Glomerular visceral epithelial cell (primary cell): ENCODE measurements at regions not wholly inside any gene's neighbourhood (a gene's known extent, or its start where the extent isn't known, plus 50 kb on each side); places are given as distances from the start of the nearest gene placed in this dataset.
A peak's percentile ranks its signal among the peaks of the same experiment; 100 is the strongest.
"Not testable (repeated sequence)": the region's sequence is repeated elsewhere in the genome, so short reads cannot be mapped to it uniquely, and the experiment has no call there.

Experiments used
- DNase-seq: peaks from one replicate; pipeline ENCODE4 v3.0.0-alpha.2; 2016; ENCODE audit errors: extremely low spot score

DNA sequence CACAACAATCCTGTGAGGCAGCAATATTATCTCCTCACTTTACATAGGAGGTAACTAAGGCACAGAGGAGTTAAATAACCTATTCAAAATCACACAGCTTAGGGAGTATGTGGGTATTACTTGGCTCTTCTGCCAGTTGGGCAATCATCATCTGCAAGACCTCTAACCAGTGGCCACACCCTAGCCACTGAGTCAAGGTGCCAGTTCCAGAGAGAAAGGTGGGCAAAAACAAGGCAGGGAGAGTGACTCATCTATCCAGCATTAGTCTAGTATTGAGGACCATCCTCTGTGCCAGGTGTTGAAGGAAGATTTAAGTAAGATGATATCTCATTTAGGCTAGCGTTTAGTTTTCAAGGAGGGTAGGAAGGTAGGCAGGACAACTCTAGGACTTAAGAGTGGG is 113.9 kb upstream of the EOLA2 start:
- no peak for DNase-seq

DNA sequence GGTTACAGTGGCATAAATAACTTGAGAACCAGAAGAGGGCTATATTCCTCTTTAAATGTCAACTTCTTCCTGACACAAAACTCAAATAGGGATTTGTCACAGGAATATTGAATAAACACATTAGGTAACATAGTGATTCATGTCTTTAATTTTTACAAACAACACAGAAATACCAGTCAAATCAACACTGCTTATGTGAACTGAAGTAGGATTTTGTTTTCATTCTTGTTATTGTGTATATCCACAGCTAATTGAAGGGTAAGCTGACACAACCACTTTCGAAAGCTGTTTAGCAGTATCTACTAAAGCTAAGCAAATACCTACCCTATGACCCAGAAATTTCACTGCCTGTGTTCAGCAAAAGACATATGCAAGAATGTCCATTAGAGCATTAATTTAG is 120.4 kb upstream of the EOLA2 start:
- no peak for DNase-seq

DNA sequence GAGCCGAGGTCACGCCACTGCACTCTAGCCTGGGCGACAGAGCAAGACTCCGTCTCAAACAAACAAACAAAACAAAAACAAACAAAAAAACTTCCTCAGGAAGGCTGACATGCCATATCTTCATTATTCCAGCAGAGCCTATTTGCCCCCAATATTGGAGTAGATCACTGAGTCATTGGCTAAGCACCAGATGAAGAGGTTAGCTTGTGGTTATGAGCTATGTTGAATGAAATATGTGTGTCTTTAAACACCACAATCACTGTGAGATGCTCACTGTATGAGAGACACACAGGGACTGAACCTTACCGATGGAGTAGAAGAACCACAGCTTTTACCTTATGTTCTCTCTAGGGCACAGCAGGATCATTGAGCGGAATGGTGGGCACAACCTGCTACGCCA is 122.1 kb upstream of the EOLA2 start:
- peak; percentile 48 for DNase-seq

DNA sequence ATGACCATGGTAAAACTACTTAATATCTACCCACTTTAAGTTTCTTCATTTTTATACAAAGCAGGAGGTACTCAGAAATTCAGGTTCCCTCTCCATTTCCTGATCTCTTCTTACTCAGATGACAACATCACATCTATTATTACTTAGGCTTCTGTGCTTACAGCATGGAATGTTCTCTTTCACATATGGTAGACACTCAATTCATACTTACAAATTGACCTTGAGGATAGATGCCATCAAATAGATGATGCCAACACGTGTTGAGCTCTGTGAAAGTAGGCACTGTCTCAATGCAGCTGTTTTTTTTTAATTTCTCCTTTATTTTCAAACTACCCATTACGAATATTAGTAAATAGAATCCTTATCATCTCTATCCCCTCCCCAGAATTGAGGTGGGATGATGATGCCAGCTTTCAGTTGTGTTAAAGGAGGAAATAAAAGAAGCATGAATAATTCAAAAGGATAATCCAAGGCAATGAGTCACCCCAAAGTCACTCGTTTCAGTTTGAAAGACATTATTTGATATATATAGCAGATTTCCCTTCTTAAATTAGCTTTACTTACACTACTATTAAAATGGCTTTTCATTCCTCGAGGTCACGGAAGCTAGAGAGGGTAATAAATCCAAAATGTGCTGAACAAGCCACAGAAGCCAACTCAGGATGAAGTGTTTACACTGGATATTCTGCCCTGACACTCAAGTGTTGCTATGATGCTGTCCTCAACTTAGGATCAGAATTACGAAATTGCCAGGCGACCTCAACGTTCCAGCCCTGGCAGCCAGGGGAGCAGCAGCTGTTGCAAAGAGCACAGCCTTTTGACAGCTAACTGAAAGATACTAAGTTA is 124.2 kb upstream of the EOLA2 start:
- peak; percentile 53 for DNase-seq

DNA sequence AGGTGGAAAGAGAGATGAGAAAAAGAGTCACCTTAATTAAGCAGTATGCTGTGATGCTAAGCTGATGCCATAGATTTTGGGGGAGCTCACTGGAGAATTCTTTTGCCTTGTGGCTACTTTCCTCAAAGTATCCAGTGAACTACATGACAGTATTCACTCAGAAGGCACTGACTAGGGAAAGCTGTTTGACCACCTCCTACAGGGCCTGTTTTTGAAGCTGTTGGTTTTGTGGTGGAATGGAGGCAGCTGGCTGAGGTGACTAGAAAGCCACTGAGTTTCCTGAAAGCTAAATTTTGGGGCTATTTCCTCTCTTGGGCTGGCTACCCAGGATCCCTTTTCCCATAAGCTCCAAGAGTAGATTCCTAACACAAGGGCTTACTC is 124.8 kb upstream of the EOLA2 start:
- no peak for DNase-seq

DNA sequence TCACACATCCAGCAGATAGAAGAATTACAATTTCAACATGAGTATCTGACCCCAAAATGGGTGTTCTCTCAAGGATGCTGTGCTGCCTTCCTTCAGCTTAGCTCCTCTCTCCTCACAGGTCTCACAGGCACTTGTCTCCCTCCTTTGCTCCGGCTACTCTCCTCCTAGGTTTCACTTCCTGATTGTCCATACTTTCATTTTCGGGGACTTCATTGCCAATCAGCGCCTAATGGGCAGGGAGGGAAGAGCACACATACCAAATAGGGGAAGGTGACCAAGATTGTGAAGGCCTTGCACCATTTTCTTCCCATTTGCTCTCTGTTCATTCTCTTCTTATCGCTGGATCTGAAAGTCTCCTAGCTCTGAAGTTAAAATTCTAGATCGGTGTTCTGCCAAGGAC is 125.4 kb upstream of the EOLA2 start:
- no peak for DNase-seq

DNA sequence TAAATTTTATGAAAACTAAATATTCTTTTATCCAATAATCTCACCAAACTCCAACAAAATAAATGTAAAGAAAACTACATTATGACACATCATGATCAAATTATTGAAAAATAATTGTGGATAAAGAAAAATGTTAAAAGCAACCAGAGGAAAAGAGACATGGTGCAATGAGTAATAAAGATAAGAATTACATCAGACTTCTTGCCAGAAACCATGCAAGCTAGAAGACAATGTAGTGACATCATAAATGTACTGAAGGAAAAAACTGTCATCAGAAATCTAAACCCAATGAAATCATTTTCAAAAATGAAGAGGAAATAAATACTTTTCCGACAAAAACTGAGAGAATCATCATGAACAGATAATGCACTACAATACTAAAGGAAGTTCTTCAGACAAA is 135.9 kb upstream of the EOLA2 start:
- DNase-seq, result no peak

DNA sequence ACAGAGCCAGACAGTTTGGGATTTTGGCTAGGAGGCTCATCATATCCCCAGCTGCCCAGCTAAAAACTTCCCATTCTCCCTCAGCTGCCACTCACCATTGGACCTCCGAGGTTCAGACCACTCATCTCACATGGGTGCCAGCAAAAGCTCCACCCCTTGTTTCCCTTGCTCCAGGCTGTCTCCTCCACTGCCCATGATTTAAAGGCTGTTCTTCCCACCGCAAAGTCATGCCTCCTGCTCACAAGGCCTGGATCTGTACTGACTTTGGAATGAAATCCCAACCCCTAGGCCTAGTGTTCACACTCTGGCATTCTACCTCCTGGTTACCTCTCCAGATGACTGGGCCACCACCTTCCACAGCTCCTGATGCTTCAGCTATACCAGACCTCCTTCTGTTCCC is 142.2 kb upstream of the EOLA2 start:
- peak; percentile 36 for DNase-seq

DNA sequence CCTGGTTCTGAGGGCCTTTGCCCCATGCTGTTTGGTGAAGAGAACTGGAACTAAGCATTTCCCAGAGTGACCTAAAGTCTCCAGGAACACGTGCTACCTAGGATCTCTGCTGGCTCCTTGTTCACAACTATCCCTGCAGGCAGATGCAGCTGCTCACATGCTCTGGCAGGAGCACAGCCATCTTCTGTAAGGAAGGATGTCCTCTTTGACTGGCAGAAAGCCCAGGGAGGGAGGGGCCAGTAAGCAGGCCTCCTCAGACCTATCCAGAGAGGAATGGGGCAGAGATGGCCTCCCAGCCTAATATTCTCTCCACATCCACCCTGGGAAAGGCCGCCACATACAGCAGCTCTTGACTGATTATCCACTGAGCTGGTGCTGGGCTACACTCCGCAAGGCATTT is 142.8 kb upstream of the EOLA2 start:
- no peak for DNase-seq

DNA sequence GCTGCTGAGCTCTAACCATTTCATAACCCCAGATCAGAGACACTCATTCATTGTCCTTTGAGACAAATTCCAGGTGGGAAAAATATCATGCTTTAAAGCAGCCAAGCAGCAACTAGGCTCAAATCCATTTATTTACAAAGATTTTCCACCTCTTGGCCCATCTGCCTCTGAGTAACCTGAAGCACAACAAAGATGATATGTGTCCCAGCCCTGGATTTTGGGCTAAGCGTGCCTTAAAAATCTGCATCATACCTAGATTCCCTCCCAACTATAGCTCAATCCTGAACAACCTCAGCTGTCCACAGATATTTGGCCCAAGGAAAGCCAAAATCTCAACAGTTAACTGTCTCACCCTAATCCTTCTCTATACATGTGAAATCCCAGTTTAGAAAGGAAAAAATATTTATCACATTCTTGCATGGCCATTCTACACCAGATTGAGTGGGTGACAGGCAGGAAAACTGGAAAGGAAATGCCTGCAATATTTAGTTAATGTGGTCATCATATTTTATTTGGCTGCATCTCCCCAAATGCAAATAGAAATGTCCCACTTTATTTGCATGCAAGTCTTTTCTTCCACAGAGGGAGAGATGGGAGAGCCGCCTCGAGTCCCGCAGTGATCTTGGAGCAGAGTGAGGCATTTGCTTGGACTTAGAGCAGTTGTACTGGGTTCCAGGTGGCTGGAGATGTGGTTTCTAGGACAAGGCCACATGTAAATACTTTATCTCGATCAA is 146.4 kb upstream of the EOLA2 start:
- peak; percentile 71 for DNase-seq

DNA sequence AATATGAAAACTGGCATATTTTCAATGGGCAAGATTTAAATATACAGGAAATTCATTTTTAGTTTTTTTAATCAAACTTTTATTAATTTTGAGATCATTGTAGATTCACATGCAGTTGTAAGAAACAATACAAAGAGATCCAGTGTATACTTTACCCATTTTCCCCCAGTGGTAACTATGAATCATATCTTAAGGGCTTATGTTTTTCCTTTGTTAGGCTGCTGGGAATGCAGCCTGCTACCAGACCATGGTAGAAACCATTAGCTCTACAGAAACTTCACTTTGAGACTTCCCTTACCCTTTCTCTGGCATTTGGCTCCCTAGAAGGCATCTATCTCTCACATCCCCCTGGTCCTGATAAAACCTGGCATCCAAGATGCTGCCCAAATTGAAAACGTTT is 147.6 kb upstream of the EOLA2 start:
- DNase-seq, result no peak

DNA sequence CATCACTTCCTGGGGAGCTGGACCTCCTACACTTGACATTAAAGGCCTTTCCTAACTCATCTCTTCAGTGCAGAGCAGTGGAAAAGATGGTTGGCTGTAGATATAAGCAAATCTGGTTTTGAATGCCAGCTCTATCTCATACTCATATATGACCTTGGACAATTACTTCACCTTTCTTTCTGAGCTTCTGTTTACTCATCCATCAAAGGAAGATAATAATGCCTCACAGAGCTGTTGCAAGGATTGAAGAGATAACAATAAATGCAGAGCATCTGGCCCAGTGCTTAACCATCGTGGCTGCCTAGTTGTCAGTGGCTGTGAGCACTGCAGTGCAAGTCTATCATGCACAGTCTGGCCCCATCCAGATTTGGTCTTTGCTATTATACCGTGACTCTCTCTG is 148.1 kb upstream of the EOLA2 start:
- DNase-seq, result no peak

DNA sequence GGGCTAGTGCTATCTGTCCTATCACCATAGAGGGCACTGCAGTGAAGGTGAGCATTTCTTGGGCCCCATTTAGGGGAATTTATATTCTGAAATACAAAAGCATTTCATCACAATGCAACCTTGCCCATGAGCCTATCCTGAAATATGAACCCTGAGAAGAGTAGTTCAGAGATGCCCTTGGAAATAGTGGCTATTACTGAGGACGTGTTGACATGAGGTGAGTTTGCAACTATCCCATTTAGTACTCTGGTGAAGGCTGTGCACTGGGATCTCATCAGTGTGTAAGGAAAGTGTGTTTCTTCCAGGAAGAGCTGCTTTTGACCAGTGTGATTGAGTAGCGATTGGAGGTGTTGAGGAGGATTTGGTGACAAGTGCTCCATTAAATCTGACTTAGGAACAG is 149.3 kb upstream of the EOLA2 start:
- no peak for DNase-seq

DNA sequence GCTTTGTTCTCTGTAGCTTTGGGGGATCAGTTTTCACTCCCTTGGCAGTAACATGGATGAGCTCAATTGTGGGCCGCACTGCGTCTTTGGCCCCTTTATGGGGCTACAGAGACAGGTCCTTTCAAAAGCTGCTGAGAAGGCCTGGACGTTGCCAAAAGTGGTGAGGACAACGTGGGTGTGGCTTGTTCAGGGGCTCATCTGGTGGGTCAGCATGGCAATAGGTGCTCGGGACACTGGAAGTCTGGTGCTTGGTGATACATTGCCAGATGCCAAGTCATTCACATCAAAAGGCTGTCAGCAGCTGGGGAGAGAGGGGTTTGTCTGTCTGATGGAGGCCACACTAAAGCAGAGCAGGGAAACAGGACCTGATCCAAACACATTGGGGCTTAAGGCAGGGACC is 149.8 kb upstream of the EOLA2 start:
- no peak for DNase-seq

DNA sequence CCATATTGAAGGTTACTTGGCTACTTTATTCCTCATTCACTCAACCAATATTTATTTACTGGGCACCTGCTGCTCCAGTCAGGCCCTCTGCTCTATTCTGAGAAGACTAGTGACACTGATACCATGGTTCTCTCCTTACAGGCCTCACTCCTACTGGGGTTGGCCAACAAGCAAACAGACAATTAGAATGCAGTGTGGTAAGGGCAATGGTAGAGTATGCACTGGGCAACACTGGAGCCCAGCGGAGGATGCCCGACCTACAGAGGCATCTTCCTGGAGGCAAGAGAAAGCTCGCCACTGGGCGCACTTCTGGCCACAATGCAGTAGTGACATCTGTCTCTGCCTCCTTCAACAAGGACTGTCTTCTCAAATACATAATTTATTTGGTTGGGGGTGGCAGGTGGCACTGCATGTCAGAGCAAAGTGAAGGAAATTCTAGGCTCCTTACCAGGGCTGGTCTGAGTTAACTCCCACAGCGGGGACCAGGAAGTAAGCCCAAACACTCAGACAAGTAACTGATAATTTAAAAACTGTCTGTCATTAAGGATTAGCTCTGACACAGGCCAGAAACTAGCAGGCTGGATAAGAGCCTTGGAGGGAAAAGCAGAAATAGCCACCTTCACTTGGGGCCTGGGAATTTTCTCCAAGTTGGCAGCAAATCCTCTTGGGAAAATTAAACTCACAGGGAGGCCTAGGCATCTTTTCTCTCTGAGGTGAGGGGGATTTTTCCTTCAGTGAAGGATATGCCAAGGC is 150.7 kb upstream of the EOLA2 start:
- DNase-seq, result no peak

DNA sequence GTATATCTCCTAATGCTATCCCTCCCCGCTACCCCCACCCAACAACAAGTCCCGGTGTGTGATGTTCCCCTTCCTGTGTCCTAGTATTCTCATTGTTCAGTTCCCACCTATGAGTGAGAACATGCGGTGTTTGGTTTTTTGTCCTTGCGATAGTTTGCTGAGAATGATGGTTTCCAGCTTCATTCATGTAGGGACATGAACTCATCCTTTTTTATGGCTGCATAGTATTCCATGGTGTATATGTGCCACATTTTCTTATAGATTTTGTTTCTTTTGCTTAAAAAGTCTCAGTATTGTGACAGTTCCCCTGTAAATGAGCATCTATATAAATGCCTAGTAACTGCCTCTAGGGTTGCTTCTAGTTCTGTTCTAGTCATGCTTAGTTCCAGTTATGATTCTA is 153.0 kb upstream of the EOLA2 start:
- not testable (repeated sequence) for DNase-seq

DNA sequence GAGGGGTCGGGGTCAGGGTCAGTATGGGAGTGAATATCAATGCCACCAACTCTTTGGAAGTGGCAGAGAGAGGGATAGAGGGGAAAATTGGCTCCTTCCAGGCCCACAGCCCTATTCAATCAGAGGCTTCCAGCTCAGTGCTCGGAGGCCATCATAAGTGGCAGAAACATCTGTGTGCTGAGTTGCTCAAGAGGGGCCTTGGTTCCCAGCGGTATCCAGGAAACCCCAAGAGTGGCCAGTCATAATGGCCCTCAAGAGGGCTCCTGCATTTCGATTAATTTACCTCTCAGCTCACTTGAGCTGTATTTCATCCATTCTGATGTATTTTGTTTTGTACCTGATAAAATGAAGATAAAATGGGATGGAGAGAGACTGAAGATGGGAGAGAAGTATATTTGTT is 154.3 kb upstream of the EOLA2 start:
- DNase-seq, result no peak

DNA sequence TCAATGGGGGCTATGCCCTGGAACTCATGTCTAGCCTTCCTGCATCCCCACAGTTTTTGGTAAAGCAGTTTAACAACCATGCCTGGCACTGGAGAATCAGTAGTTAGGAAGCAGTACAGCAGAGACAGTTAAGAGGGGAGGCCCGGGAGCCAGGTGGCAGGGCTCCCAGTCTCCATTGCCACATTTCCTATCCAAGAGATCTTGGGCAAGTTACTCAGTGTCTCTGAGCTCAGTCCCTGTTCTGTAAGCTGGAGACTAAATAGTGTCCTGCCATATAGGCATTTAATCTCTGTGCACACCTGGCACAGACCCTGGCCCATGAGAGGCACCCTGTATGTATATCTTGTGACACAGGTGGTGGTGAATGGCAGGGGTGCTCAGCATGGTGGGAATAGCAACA is 156.1 kb upstream of the EOLA2 start:
- no peak for DNase-seq

DNA sequence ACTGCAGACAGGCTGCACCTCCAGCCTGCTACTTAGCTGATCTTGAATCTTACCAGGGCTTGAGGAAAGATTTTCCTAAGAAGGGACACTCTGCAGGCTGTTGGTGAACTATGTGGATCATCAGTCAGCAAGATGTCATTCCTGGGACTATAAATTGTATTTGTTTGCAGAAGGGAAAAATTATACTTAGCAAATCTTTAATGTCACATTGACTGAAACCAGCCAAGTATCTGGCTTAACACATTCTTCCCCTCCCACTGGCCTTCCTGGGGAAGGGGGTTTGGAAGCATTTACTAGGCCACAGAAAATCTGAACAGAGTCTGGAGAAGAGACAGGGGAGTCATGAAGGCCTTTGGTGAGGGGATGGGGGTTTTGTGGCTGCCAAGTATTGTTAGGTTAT is 156.7 kb upstream of the EOLA2 start:
- DNase-seq, result no peak

DNA sequence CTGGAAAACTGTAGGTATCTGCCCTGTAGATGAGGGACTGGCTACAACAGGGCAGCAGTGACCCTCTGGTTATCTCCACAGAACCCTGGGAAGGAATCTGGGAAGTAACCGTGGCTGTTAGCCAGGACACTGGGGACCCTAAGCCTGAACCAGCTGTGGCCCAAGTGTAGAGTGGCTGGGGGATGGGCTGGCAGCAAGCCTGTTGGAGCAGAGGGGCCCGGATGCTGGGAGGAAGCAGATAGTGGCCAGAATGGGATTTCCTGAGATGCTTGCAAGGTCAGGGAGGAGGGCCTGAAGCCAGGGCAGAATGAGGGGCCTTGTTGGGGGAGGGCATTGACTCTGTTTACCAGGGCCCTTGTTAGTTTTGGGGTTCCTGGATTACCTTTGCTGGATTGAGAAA is 161.0 kb upstream of the EOLA2 start:
- DNase-seq, result no peak

DNA sequence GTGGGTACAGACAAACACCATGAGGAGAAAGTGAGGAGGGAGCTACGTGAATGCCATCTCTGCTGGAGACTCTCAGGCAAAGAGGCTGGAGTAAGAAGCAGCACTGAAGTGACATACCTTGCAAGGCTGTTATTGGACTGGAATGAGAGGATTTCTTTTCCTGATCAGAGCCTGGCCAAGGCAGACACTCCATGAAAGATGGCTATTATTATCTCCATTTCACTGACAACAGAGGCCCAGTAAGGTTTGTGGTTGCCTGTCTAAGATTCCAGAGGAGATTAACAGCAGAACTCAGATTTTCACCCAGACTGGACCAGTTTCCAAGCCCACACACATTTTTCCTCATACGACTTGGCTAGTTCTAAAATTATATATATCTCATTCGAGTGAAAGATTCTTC is 162.0 kb upstream of the EOLA2 start:
- no peak for DNase-seq

DNA sequence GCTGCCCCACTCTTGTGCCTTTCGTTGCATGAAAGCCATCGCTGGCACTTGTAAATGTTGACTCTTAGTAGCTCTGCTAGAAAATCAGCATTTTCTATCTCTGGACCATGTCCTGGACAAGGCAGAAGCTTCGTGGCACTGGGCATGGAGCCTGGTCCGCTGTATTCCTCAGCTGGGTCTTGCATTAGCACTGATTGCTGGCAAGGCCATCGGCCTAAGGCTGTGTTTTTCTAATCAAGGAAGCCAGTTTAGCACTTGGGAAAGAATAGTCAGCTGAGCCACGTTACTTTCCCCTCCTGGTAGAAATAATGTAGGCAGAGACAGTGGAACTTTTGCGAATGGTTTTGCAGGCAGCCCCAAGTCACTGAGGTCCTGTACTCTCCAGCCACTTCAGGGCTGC is 180.2 kb upstream of the EOLA2 start:
- no peak for DNase-seq

DNA sequence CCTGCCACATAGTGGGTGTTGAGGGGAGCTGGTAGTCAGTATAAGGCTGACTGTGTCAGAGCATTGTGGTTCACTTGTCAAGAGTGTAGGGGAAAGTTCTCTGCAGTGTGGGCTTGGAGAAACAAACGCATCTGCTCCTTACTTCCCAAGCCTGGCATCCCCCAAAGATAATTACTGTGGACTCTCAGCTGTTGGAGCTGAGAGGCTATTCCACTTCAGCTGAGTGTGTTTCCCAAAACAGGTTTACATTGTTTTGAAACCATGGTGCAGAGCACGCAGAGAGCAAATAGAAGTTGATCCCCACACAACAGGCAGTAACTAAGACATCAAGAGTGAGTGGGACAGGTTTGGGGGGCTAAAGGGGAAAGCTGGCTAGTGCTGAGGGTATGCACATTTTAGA is 181.0 kb upstream of the EOLA2 start:
- no peak for DNase-seq
